Neural cell (in vitro differentiated cells): ENCODE measurements at regions not wholly inside any gene's neighbourhood (a gene's known extent, or its start where the extent isn't known, plus 50 kb on each side); places are given as distances from the start of the nearest gene placed in this dataset.

Experiments used
- CTCF ChIP-seq: fragments of 450-650 bp; IDR thresholded peaks from 2 replicates; pipeline ENCODE4 v1.5.1; 2014; ENCODE audit warnings: antibody characterized with exemption, mild to moderate bottlenecking, moderate library complexity; ENCODE audit not compliant: poor library complexity, severe bottlenecking
- EP300 ChIP-seq: fragments of 450-650 bp; conservative IDR thresholded peaks from 2 replicates; pipeline ENCODE4 v1.6.1; 2014; ENCODE audit warnings: antibody characterized with exemption, mild to moderate bottlenecking, moderate library complexity; ENCODE audit not compliant: poor library complexity, severe bottlenecking
- EZH2 ChIP-seq: fragments of 200-600, 300-800 bp; shearing (Covaris generic), sonication (generic); IDR thresholded peaks from 2 replicates; pipeline ENCODE4 v1.6.1; 2014; ENCODE audit warnings: antibody characterized with exemption, low read length, borderline replicate concordance, mild to moderate bottlenecking; ENCODE audit not compliant: insufficient read depth, poor library complexity, severe bottlenecking
- RAD21 ChIP-seq: fragments of 450-650 bp; conservative IDR thresholded peaks from 2 replicates; pipeline ENCODE4 v1.6.1; 2014; ENCODE audit warnings: antibody characterized with exemption, mild to moderate bottlenecking, moderate library complexity
- REST ChIP-seq: IDR thresholded peaks from 2 replicates; pipeline ENCODE4 v1.6.1; 2012; ENCODE audit warnings: borderline replicate concordance

- TF ChIP-seq CTCF (no peak), EZH2 (no peak), EP300 (no peak), RAD21 (no peak), REST (no peak)
Measured at GRCh38 chr2:30046979-30047378, 99.8 kb upstream of the YPEL5 start.
